Mesendoderm (in vitro differentiated cells): ENCODE measurements at regions not wholly inside any gene's neighbourhood (a gene's known extent, or its start where the extent isn't known, plus 50 kb on each side); places are given as distances from the start of the nearest gene placed in this dataset.
A peak's percentile ranks its signal among the peaks of the same experiment; 100 is the strongest.

Source experiments
- DNase-seq: peaks from one replicate; pipeline ENCODE4 v3.0.0; 2013
- H2AK5ac ChIP-seq: 2 replicates; pipeline ENCODE4 v1.6.1; 2013; ENCODE audit warnings: low read length, inconsistent platforms
- H2BK120ac ChIP-seq: 2 replicates; pipeline ENCODE4 v1.6.1; 2013; ENCODE audit warnings: low read depth, mild to moderate bottlenecking, low read length, moderate library complexity, mixed read lengths
- H2BK15ac ChIP-seq: replicated peaks from 2 replicates; pipeline ENCODE4 v1.6.1; 2013; ENCODE audit warnings: low read depth, mild to moderate bottlenecking, moderate library complexity
- H2BK5ac ChIP-seq: 2 replicates; pipeline ENCODE4 v1.6.1; 2013; ENCODE audit warnings: low read length, inconsistent platforms
- H3K18ac ChIP-seq: 2 replicates; pipeline ENCODE4 v1.6.1; 2013; ENCODE audit warnings: mild to moderate bottlenecking, low read length, mixed read lengths
- H3K23ac ChIP-seq: one replicate; pipeline ENCODE4 v1.6.1; 2013; ENCODE audit warnings: low read length
- H3K27ac ChIP-seq: 2 replicates; pipeline ENCODE4 v1.5.1; 2013; ENCODE audit warnings: low read depth, mild to moderate bottlenecking, inconsistent platforms, low read length, moderate library complexity
- H3K27me3 ChIP-seq: 2 replicates; pipeline ENCODE4 v1.6.1; 2013; ENCODE audit warnings: low read length, control low read depth, mild to moderate bottlenecking, inconsistent platforms; ENCODE audit not compliant: insufficient read depth, poor library complexity
- H3K36me3 ChIP-seq: 2 replicates; pipeline ENCODE4 v1.6.1; 2013; ENCODE audit warnings: low read length, inconsistent platforms; ENCODE audit not compliant: control insufficient read depth, insufficient read depth
- H3K4ac ChIP-seq: one replicate; pipeline ENCODE4 v1.6.1; 2013; ENCODE audit warnings: low read depth, mild to moderate bottlenecking, low read length, moderate library complexity
- H3K4me1 ChIP-seq: 2 replicates; pipeline ENCODE4 v1.6.1; 2013; ENCODE audit warnings: low read depth, low read length, inconsistent platforms; ENCODE audit not compliant: control insufficient read depth
- H3K4me2 ChIP-seq: 2 replicates; pipeline ENCODE4 v1.6.1; 2013; ENCODE audit warnings: low read length
- H3K4me3 ChIP-seq: 2 replicates; pipeline ENCODE4 v1.5.1; 2013; ENCODE audit warnings: mild to moderate bottlenecking, low read length
- H3K56ac ChIP-seq: one replicate; pipeline ENCODE4 v1.6.1; 2013; ENCODE audit warnings: low read length
- H3K79me1 ChIP-seq: 2 replicates; pipeline ENCODE4 v1.6.1; 2013; ENCODE audit warnings: low read length, inconsistent platforms
- H3K79me2 ChIP-seq: 2 replicates; pipeline ENCODE4 v1.6.1; 2013; ENCODE audit warnings: mild to moderate bottlenecking, low read length; ENCODE audit not compliant: control insufficient read depth, insufficient read depth
- H3K9ac ChIP-seq: 2 replicates; pipeline ENCODE4 v1.6.1; 2013; ENCODE audit warnings: low read length, inconsistent platforms
- H4K5ac ChIP-seq: one replicate; pipeline ENCODE4 v1.6.1; 2013; ENCODE audit warnings: low read length
- H4K8ac ChIP-seq: one replicate; pipeline ENCODE4 v1.6.1; 2013; ENCODE audit warnings: low read depth, mild to moderate bottlenecking, control low read depth, low read length, moderate library complexity
- WGBS: extraction: QIAGEN DNeasy Blood & Tissue Kit; methylation state at CpG from one replicate; pipeline ENCODE4 v1.1.7; 2013; ENCODE audit warnings: low lambda C conversion rate, missing lambda C conversion rate; ENCODE audit not compliant: insufficient coverage; ENCODE audit errors: extremely low coverage; 5-methylcytosine and 5-hydroxymethylcytosine counted together

- no peak overlapping the region for H2BK120ac ChIP-seq
- no peak overlapping the region for H4K5ac ChIP-seq
- no peak overlapping the region for H3K56ac ChIP-seq
- H2BK5ac ChIP-seq = no peak overlapping the region
- no peak overlapping the region for H4K8ac ChIP-seq
- H3K4ac ChIP-seq = no peak overlapping the region
- no CpG with 5 or more reads among the region's 9 CpGs for WGBS
- no peak overlapping the region for H3K4me2 ChIP-seq
- no peak overlapping the region for H3K4me3 ChIP-seq
- H3K4me1 ChIP-seq = no peaks in the 10 kb centered on the region
- no peak overlapping the region for H2AK5ac ChIP-seq
- no peaks in the 10 kb centered on the region for H3K79me1 ChIP-seq
- no peak overlapping the region for H3K27ac ChIP-seq
- no peak overlapping the region for H3K23ac ChIP-seq
- H3K9ac ChIP-seq = no peak overlapping the region
- H3K18ac ChIP-seq = no peak overlapping the region
- H3K36me3 ChIP-seq = no peaks in the 10 kb centered on the region
- no peaks in the 10 kb centered on the region for H3K27me3 ChIP-seq
- H2BK15ac ChIP-seq = no peak overlapping the region
- no peaks in the 10 kb centered on the region for H3K79me2 ChIP-seq
- DNase-seq = no peak
Measured at GRCh38 chr22:49132009-49132408, 695.7 kb downstream of the BRD1 start.

GRCh38 chr22:49129736-49130135 is 697.9 kb downstream of the BRD1 start:
- Histone ChIP-seq H2AK5ac (peak overlapping the region; percentile 82), H3K56ac (no peak overlapping the region), H3K23ac (no peak overlapping the region), H3K27ac (no peak overlapping the region), H3K4me3 (no peak overlapping the region), H2BK120ac (no peak overlapping the region), H3K18ac (no peak overlapping the region), H2BK5ac (no peak overlapping the region), H4K5ac (no peak overlapping the region), H3K4me2 (no peak overlapping the region), H3K4ac (no peak overlapping the region), H3K79me1 (no peaks in the 10 kb centered on the region), H3K27me3 (no peaks in the 10 kb centered on the region), H2BK15ac (no peak overlapping the region), H3K79me2 (no peaks in the 10 kb centered on the region), H4K8ac (no peak overlapping the region), H3K4me1 (no peaks in the 10 kb centered on the region), H3K9ac (no peak overlapping the region), H3K36me3 (no peaks in the 10 kb centered on the region)
- no peak for DNase-seq
- WGBS = no CpG with 5 or more reads among the region's 9 CpGs

GRCh38 chr22:49128874-49129273 is 698.8 kb downstream of the BRD1 start:
- H3K79me1 ChIP-seq = no peaks in the 10 kb centered on the region
- WGBS = no CpG with 5 or more reads among the region's 9 CpGs
- no peak overlapping the region for H4K8ac ChIP-seq
- DNase-seq = no peak
- H3K4ac ChIP-seq = no peak overlapping the region
- no peaks in the 10 kb centered on the region for H3K79me2 ChIP-seq
- H3K56ac ChIP-seq = no peak overlapping the region
- no peaks in the 10 kb centered on the region for H3K4me1 ChIP-seq
- H3K27ac ChIP-seq = no peak overlapping the region
- no peak overlapping the region for H2BK120ac ChIP-seq
- H2BK15ac ChIP-seq = no peak overlapping the region
- no peaks in the 10 kb centered on the region for H3K27me3 ChIP-seq
- H3K36me3 ChIP-seq = no peaks in the 10 kb centered on the region
- H4K5ac ChIP-seq = no peak overlapping the region
- no peak overlapping the region for H3K4me3 ChIP-seq
- H2AK5ac ChIP-seq = no peak overlapping the region
- no peak overlapping the region for H3K18ac ChIP-seq
- no peak overlapping the region for H3K23ac ChIP-seq
- no peak overlapping the region for H3K4me2 ChIP-seq
- H3K9ac ChIP-seq = no peak overlapping the region
- H2BK5ac ChIP-seq = no peak overlapping the region

DNA sequence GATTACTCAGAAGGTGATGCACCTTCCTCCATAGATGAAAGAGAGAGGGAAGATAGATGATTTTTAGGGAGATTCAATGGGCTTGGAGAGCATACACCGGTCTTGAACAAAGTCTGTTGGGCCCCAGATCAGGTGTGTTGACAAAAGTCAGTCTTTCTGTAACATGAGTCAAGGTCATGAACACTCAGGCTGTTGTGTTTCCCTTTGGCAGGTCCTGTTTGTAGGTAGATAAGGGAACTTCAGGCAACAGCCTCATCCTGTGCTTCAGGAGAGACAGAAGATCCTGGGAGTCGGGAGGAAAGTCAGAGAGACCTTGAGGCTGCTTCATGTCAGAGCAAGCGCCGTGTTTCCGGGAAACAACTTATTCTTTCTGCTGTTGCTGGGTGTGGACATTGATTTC is 703.1 kb downstream of the BRD1 start:
- H3K79me2 ChIP-seq = no peaks in the 10 kb centered on the region
- no peak overlapping the region for H3K27ac ChIP-seq
- no peak overlapping the region for H4K5ac ChIP-seq
- no peaks in the 10 kb centered on the region for H3K27me3 ChIP-seq
- H3K4ac ChIP-seq = no peak overlapping the region
- H3K18ac ChIP-seq = no peak overlapping the region
- H3K4me2 ChIP-seq = no peak overlapping the region
- H3K4me3 ChIP-seq = no peak overlapping the region
- H3K36me3 ChIP-seq = no peaks in the 10 kb centered on the region
- H4K8ac ChIP-seq = no peak overlapping the region
- H3K79me1 ChIP-seq = no peaks in the 10 kb centered on the region
- H3K9ac ChIP-seq = no peak overlapping the region
- peaks cover 8% of the 10 kb centered on the region for H3K4me1 ChIP-seq
- DNase-seq = no peak
- H3K56ac ChIP-seq = no peak overlapping the region
- H3K23ac ChIP-seq = no peak overlapping the region
- H2AK5ac ChIP-seq = no peak overlapping the region
- H2BK15ac ChIP-seq = no peak overlapping the region
- H2BK120ac ChIP-seq = no peak overlapping the region
- H2BK5ac ChIP-seq = no peak overlapping the region
- no CpG with 5 or more reads among the region's 5 CpGs for WGBS

- DNase-seq = no peak
- H3K4me1 ChIP-seq = peaks cover 14% of the 10 kb centered on the region
- no peak overlapping the region for H2BK15ac ChIP-seq
- WGBS = no CpG with 5 or more reads among the region's 11 CpGs
- H2BK5ac ChIP-seq = no peak overlapping the region
- no peak overlapping the region for H2BK120ac ChIP-seq
- peak overlapping the region; percentile 99 for H2AK5ac ChIP-seq
- H3K4me3 ChIP-seq = no peak overlapping the region
- H3K4me2 ChIP-seq = no peak overlapping the region
- peak overlapping the region; percentile 47 for H3K56ac ChIP-seq
- no peak overlapping the region for H3K18ac ChIP-seq
- H3K9ac ChIP-seq = no peak overlapping the region
- no peak overlapping the region for H3K27ac ChIP-seq
- H3K23ac ChIP-seq = no peak overlapping the region
- H4K5ac ChIP-seq = no peak overlapping the region
- no peaks in the 10 kb centered on the region for H3K36me3 ChIP-seq
- no peaks in the 10 kb centered on the region for H3K27me3 ChIP-seq
- H4K8ac ChIP-seq = no peak overlapping the region
- H3K79me1 ChIP-seq = no peaks in the 10 kb centered on the region
- no peak overlapping the region for H3K4ac ChIP-seq
- no peaks in the 10 kb centered on the region for H3K79me2 ChIP-seq
Measured at GRCh38 chr22:49123621-49124192, 704.0 kb downstream of the BRD1 start.

- H3K56ac ChIP-seq = peak overlapping the region; percentile 87
- H2BK120ac ChIP-seq = peak overlapping the region; percentile 46
- no peaks in the 10 kb centered on the region for H3K36me3 ChIP-seq
- H2AK5ac ChIP-seq = no peak overlapping the region
- H3K79me2 ChIP-seq = no peaks in the 10 kb centered on the region
- H3K4ac ChIP-seq = peak overlapping the region; percentile 17
- H4K5ac ChIP-seq = no peak overlapping the region
- H3K4me2 ChIP-seq = no peak overlapping the region
- no peaks in the 10 kb centered on the region for H3K79me1 ChIP-seq
- no peak overlapping the region for H2BK15ac ChIP-seq
- peak overlapping the region; percentile 70 for H2BK5ac ChIP-seq
- peak overlapping the region; percentile 43 for H3K18ac ChIP-seq
- no peak overlapping the region for H4K8ac ChIP-seq
- peak; percentile 87 for DNase-seq
- H3K4me3 ChIP-seq = no peak overlapping the region
- no CpG with 5 or more reads among the region's 13 CpGs for WGBS
- H3K27me3 ChIP-seq = no peaks in the 10 kb centered on the region
- peaks cover 14% of the 10 kb centered on the region for H3K4me1 ChIP-seq
- peak overlapping the region; percentile 10 for H3K27ac ChIP-seq
- H3K23ac ChIP-seq = no peak overlapping the region
- no peak overlapping the region for H3K9ac ChIP-seq
Measured at GRCh38 chr22:49119551-49119952, 708.1 kb downstream of the BRD1 start.
